Suppressor macrophage (primary cell): ENCODE measurements at regions not wholly inside any gene's neighbourhood (a gene's known extent, or its start where the extent isn't known, plus 50 kb on each side); places are given as distances from the start of the nearest gene placed in this dataset.
A peak's percentile ranks its signal among the peaks of the same experiment; 100 is the strongest.
"Not testable (repeated sequence)": the region's sequence is repeated elsewhere in the genome, so short reads cannot be mapped to it uniquely, and the experiment has no call there.

Experiments used
- DNase-seq, 4 experiments: peaks; one replicate each; pipeline ENCODE4 v3.0.0-alpha.2; 2020 to 2022

- no peak for DNase-seq
Measured at GRCh38 chr2:180268006-180268405, 260.9 kb upstream of the CWC22 start.

- DNase-seq, result no peak
Measured at GRCh38 chr2:180261976-180262375, 254.9 kb upstream of the CWC22 start.

GRCh38 chr2:180258579-180258978 lies 251.5 kb upstream of the CWC22 start:
- DNase-seq, result no peak

GRCh38 chr2:180258041-180258537 lies 251.0 kb upstream of the CWC22 start:
- no peak for DNase-seq

- no peak for DNase-seq
Measured at GRCh38 chr2:180257247-180257646, 250.2 kb upstream of the CWC22 start.

- DNase-seq, result no peak
Measured at GRCh38 chr2:180255981-180256380, 248.9 kb upstream of the CWC22 start.

- DNase-seq, result no peak
Measured at GRCh38 chr2:180254872-180255271, 247.8 kb upstream of the CWC22 start.

- no peak for DNase-seq
Measured at GRCh38 chr2:180247658-180248057, 240.6 kb upstream of the CWC22 start.

- no peak for DNase-seq
Measured at GRCh38 chr2:180246268-180246667, 239.2 kb upstream of the CWC22 start.

- DNase-seq, result no peak
Measured at GRCh38 chr2:180240774-180241173, 233.7 kb upstream of the CWC22 start.

- no peak for DNase-seq
Measured at GRCh38 chr2:180238729-180239128, 231.6 kb upstream of the CWC22 start.

- not testable (repeated sequence) for DNase-seq
Measured at GRCh38 chr2:180236061-180236460, 229.0 kb upstream of the CWC22 start.

GRCh38 chr2:180235506-180235905 lies 228.4 kb upstream of the CWC22 start:
- not testable (repeated sequence) for DNase-seq

GRCh38 chr2:180234991-180235390 lies 227.9 kb upstream of the CWC22 start:
- not testable (repeated sequence) for DNase-seq

- no peak for DNase-seq
Measured at GRCh38 chr2:180231015-180231414, 223.9 kb upstream of the CWC22 start.

- no peak for DNase-seq
Measured at GRCh38 chr2:180227461-180227860, 220.4 kb upstream of the CWC22 start.

GRCh38 chr2:180225118-180225517 lies 218.0 kb upstream of the CWC22 start:
- no peak for DNase-seq

GRCh38 chr2:180222644-180223043 lies 215.5 kb upstream of the CWC22 start:
- peak in 1 of 4 experiments; percentile 4 for DNase-seq

GRCh38 chr2:180219491-180219890 lies 212.4 kb upstream of the CWC22 start:
- no peak for DNase-seq

- no peak for DNase-seq
Measured at GRCh38 chr2:180208841-180209240, 201.7 kb upstream of the CWC22 start.

- no peak for DNase-seq
Measured at GRCh38 chr2:180205621-180206235, 198.6 kb upstream of the CWC22 start.

GRCh38 chr2:180203972-180204371 lies 196.9 kb upstream of the CWC22 start:
- DNase-seq, result no peak

- DNase-seq, result no peak
Measured at GRCh38 chr2:180202467-180202951, 195.4 kb upstream of the CWC22 start.

- DNase-seq, result no peak
Measured at GRCh38 chr2:180196419-180196977, 189.4 kb upstream of the CWC22 start.

GRCh38 chr2:180195847-180196246 lies 188.8 kb upstream of the CWC22 start:
- no peak for DNase-seq
